ENCODE measurements at regions not wholly inside any gene's neighbourhood (a gene's known extent, or its start where the extent isn't known, plus 50 kb on each side); places are given as distances from the start of the nearest gene placed in this dataset.
"Not testable (repeated sequence)": the region's sequence is repeated elsewhere in the genome, so short reads cannot be mapped to it uniquely, and the experiment has no call there.

DNA sequence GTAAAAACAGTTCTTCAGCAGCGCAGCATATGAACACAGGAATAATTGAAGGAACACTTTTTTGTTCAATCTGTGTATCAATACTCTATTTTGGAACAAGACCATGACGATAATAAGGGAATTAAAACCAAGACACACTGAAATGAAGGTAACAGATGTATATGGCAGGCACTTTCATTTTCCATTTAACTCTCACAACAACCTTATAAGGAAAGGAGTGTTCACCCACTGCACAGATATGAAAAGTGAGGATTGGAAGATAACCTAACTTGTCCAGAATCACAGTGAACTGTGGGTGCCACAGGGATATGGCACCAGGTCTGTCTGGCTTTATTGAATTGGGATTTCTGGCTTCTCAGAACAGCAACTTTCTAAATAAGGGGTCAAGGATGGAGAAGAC lies 153.3 kb downstream of the MID1IP1 start:
- Histone ChIP-seq H3K27ac (no peak overlapping the region), H3K4me3 (no peak overlapping the region)
- no peak for DNase-seq (ENCODE audit: low spot score)
- TF ChIP-seq, protein P1, sequence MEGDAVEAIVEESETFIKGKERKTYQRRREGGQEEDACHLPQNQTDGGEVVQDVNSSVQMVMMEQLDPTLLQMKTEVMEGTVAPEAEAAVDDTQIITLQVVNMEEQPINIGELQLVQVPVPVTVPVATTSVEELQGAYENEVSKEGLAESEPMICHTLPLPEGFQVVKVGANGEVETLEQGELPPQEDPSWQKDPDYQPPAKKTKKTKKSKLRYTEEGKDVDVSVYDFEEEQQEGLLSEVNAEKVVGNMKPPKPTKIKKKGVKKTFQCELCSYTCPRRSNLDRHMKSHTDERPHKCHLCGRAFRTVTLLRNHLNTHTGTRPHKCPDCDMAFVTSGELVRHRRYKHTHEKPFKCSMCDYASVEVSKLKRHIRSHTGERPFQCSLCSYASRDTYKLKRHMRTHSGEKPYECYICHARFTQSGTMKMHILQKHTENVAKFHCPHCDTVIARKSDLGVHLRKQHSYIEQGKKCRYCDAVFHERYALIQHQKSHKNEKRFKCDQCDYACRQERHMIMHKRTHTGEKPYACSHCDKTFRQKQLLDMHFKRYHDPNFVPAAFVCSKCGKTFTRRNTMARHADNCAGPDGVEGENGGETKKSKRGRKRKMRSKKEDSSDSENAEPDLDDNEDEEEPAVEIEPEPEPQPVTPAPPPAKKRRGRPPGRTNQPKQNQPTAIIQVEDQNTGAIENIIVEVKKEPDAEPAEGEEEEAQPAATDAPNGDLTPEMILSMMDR (IDR thresholded peaks at IDR 0.05): no peak

DNA sequence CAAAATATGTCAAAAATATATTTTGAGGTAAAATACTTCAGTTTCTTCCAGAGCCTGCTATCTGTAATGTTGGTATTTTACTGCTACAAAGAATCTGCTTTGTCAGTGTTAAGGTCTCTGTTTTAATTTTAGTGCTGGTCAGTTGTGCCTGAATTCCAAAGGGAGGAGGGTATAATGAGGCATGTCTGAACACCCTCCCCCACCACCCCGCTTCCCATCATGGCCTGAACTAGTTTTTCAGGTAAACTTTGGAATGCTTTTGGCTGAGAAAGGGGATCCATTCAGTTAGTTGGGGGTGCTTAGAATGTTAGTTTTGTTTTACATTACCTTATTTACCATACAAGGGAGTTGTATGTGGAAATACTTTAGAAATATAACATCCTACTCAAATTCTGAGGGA lies 158.5 kb downstream of the MID1IP1 start:
- H3K4me3 ChIP-seq: no peak overlapping the region
- DNase-seq (ENCODE audit: low spot score): no peak
- TF ChIP-seq, protein P1 (IDR thresholded peaks at IDR 0.05): no peak
- H3K27ac ChIP-seq: peak overlapping the region in 1 of 2 donors; percentile 36

DNA sequence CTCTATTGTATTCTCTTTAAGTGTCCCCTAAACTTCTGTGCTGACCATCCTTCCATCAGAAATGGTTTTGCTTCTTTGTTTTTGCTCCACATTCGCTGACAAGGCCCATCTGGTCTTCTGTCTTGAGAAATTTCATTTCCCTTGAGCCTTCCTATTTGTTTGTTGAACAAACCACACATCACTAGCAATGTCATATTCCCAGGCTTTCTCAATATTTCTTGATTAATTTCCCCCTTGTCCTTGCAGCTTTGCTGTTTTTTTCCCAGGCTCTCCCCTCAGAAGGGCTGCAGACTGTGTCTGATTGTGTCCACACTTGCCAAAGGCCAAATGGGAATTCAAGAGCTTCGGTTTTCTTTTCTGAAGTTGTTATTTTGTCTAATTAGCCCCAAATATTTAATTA lies 158.9 kb downstream of the MID1IP1 start:
- TF ChIP-seq, protein P1 (IDR thresholded peaks at IDR 0.05): no peak

DNA sequence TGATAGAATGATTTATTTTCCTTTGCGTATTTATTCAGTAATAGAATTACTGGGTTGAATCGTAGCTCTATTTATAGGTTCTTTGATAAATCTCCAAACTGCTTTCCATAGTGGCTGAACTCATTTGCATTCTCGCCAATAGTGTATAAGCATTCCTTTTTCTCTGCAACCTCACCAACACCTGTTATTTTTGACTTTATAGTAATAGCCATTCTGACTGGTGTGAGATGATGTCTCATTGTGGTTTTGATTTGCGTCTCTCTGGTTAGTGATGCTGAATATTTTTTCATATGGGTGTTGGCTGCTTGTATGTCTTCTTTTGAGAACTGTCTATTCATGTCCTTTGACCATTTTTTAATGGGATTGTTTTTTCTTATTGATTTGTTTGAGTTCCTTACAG lies 160.7 kb downstream of the MID1IP1 start:
- DNase-seq (ENCODE audit: low spot score): no peak
- no peak overlapping the region for H3K27ac ChIP-seq
- no peak overlapping the region for H3K4me3 ChIP-seq
- TF ChIP-seq, protein P1 (IDR thresholded peaks at IDR 0.05): no peak

More for the DNA sequence above, 158.9 kb downstream of the MID1IP1 start:
- Histone ChIP-seq H3K27ac (peak overlapping the region in 1 of 2 donors; percentile 36), H3K4me3 (no peak overlapping the region)
- DNase-seq (ENCODE audit: low spot score): no peak

DNA sequence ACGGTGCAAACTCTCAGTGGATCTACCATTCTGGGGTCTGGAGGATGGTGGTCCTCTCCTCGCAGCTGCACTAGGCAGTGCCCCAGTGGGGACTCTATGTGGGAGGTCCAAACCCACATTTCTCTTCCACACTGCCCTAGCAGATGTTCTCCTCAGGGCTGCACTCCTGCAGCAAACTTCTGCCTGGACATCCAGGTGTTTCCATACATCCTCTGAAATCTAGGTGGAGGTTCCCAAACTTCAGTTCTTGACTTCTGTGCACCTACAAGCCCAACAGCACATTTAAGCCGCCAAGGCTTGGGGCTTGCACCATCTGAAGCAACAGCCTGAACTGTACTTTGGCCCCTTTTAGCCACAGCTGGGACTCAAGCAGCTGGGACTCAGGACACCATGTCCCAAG lies 162.0 kb downstream of the MID1IP1 start:
- DNase-seq (ENCODE audit: low spot score); H3K4me3 ChIP-seq; H3K27ac ChIP-seq: not testable (repeated sequence)

DNA sequence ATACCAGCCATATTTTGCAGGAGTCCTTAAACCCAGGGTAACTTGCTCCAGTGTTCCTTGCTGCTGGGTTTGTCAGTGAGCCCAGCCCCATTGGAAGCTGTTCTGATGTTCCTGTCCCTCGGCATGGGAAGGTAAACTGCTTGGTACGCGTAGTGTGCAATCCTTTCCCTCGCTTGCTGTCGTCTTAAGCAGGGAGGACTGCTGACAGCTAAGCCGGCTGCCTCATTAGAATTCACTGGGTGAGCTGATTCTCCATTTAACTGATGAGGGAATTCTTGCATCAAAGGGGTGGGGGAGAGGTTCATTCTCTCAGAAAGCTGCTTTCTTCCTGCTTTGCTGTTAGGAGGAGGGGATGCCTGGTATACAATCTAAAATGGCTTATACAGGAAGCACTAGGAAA lies 164.6 kb downstream of the MID1IP1 start:
- TF ChIP-seq, protein P1 (IDR thresholded peaks at IDR 0.05): no peak
- Histone ChIP-seq H3K27ac (no peak overlapping the region), H3K4me3 (no peak overlapping the region)
- no peak for DNase-seq (ENCODE audit: low spot score)

DNA sequence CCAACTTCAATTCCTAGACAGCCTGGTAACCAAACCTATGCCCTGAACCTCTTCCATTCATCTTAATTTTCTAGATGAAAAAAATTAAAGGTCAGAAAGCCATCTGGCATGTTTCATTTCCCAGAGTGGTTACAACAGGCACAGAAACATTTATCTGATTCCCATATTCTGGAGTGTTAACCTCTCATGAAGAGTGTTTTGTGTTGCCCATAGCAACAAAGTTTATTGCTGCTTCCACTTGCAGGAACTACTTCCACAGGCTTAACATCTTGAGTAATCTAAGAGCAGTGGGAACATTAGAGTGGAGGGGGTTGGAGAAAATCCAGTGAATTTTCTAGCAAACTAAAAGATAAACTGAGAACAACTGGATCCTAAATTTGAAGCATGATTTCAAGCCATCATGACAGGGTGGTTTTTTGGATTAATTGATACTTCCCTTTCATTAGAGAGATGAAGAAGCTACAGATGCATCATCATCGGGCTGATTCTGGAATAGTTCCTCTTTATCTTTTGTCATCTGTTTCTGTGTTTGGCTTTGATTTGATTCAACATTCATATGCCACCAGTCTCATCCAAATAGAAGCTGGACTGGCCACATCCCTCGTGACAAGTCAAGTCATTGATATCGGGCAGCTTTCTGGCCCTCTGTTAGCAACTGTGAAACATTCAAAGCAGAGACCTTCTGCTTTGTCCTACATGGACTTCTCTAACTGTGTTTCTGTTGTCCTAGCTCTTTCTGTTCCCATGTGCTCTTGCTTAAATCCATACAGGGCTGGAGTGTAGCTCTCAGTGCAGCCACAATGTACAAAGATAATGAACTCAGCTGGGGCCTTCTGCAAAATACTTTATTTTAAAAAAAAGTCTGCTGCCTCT lies 167.3 kb downstream of the MID1IP1 start:
- DNase-seq (ENCODE audit: low spot score): no peak
- H3K4me3 ChIP-seq: no peak overlapping the region
- no peak overlapping the region for H3K27ac ChIP-seq
- TF ChIP-seq, protein P1 (IDR thresholded peaks at IDR 0.05): no peak

Data from coronary artery (tissue), 2 donors.